Prostate gland (tissue), 2 donors: ENCODE measurements at regions not wholly inside any gene's neighbourhood (a gene's known extent, or its start where the extent isn't known, plus 50 kb on each side); places are given as distances from the start of the nearest gene placed in this dataset.

Experiments used
- POLR2A ChIP-seq: fragments of 450-650 bp; IDR thresholded peaks from one replicate; pipeline ENCODE4 v1.6.1; 2016; ENCODE audit warnings: antibody characterized with exemption, mild to moderate bottlenecking
- POLR2AphosphoS5 ChIP-seq: sonication (generic); formaldehyde crosslinking; IDR thresholded peaks from one replicate; pipeline ENCODE4 v1.6.1; 2017; ENCODE audit warnings: antibody characterized with exemption
- TF ChIP-seq, protein P1 (sequence below), 4 experiments: fragments of 200-600 bp in 2 of 4; fragments of 450-650 bp in 2 of 4; sonication (generic) in 2 of 4; IDR thresholded peaks; 1 replicate in 3 of 4; 2 replicates in 1 of 4; pipeline ENCODE4 v1.5.1; 2016 to 2019; ENCODE audit warnings: antibody characterized with exemption in 4 of 4, mild to moderate bottlenecking in 2 of 4, moderate library complexity in 2 of 4

DNA sequence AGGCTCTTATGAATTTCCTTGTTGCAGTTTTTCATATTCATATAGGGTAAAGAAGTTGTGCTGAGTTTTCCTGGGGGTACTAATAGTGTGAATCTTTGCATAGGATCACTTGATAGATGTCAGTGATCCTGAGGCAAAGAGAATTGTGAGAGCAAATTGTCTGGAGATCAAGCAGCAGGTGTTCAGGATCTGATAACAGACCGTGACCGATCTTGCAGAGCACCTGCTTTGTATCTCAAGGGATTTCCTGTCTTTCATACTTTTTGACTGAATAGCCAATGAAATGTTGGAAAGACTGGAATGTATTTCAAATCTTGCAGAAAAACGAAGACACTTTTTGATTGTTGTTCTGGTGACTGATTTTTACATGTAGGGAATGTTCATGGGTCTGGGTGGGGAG lies 914.5 kb downstream of the STIM2 start:
- TF ChIP-seq, protein P1, sequence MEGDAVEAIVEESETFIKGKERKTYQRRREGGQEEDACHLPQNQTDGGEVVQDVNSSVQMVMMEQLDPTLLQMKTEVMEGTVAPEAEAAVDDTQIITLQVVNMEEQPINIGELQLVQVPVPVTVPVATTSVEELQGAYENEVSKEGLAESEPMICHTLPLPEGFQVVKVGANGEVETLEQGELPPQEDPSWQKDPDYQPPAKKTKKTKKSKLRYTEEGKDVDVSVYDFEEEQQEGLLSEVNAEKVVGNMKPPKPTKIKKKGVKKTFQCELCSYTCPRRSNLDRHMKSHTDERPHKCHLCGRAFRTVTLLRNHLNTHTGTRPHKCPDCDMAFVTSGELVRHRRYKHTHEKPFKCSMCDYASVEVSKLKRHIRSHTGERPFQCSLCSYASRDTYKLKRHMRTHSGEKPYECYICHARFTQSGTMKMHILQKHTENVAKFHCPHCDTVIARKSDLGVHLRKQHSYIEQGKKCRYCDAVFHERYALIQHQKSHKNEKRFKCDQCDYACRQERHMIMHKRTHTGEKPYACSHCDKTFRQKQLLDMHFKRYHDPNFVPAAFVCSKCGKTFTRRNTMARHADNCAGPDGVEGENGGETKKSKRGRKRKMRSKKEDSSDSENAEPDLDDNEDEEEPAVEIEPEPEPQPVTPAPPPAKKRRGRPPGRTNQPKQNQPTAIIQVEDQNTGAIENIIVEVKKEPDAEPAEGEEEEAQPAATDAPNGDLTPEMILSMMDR (IDR thresholded peaks at IDR 0.05) = no peak
- no peak for TF ChIP-seq POLR2A
- TF ChIP-seq POLR2AphosphoS5 = no peak
